ENCODE measurements at regions not wholly inside any gene's neighbourhood (a gene's known extent, or its start where the extent isn't known, plus 50 kb on each side); places are given as distances from the start of the nearest gene placed in this dataset.

- H3K27ac ChIP-seq (ENCODE audit: insufficient read depth, low read depth, low read length): peak overlapping the region; percentile 41
- no peak overlapping the region for H3K4me3 ChIP-seq (replicated peaks in 1 of 3; ENCODE audit: insufficient read depth in 1 of 3, low read depth in 1 of 3, low read length in 3 of 3)
- no TSS peak for BruUV-seq (replicated peaks)
- no peak overlapping the region for H3K9ac ChIP-seq (replicated peaks; ENCODE audit: extremely low read depth, insufficient read depth, low read length)
- H3K4me1 ChIP-seq (ENCODE audit: control insufficient read depth, extremely low read depth, insufficient read depth, low read length): peaks cover 33% of the 10 kb centered on the region
- H3K4me2 ChIP-seq (ENCODE audit: insufficient read depth, low read length): peak overlapping the region; percentile 62
- no peaks in the 10 kb centered on the region for H4K20me1 ChIP-seq (replicated peaks; ENCODE audit: control insufficient read depth, extremely low read depth, insufficient read depth, low read length)
- intact Hi-C loops (cut with micrococcal nuclease): loop anchor here (2.0 kb wide), 2 partner anchors 25 to 353 kb away; no protein-coding TSS in a partner anchor
- H3K36me3 ChIP-seq (ENCODE audit: control insufficient read depth in 2 of 2, extremely low read depth in 1 of 2, insufficient read depth in 2 of 2, low read length in 2 of 2): no peaks in the 10 kb centered on the region
- peak overlapping the region; percentile 15 for H2AFZ ChIP-seq (ENCODE audit: low read depth, low read length)
- ChIA-PET CTCF (interaction anchor here (1.1 to 1.4 kb wide), 2 partner anchors 26 to 133 kb away, joined by 3 to 4 read pairs; no protein-coding TSS in a partner anchor), POLR2A (no interaction called here)
- H3K9me3 ChIP-seq (replicated peaks; ENCODE audit: control insufficient read depth, insufficient read depth, low read length): no peaks in the 10 kb centered on the region
- H3K9me1 ChIP-seq (replicated peaks; ENCODE audit: control insufficient read depth, extremely low read depth, insufficient read depth, low read length): no peaks in the 10 kb centered on the region
- DNase-seq (ENCODE audit: low read depth, low spot score) (peak; percentile 65), FAIRE-seq (peak; percentile 40)
- H3K27me3 ChIP-seq (ENCODE audit: control insufficient read depth in 2 of 2, insufficient read depth in 2 of 2, low read length in 2 of 2): no peaks in the 10 kb centered on the region
- TF ChIP-seq CTCF (IDR thresholded peaks at IDR 0.05; ENCODE audit: extremely low read depth in 1 of 2, insufficient read depth in 1 of 2, low read depth in 1 of 2, low read length in 2 of 2) (no peak), GATA2 (IDR thresholded peaks at IDR 0.05; ENCODE audit: insufficient read depth, insufficient read length, low read depth, low read length) (no peak), MYC (IDR thresholded peaks at IDR 0.05; ENCODE audit: low read depth, low read length) (no peak), POLR2A (IDR thresholded peaks at IDR 0.05; ENCODE audit: low read depth, low read length) (no peak), MAX (IDR thresholded peaks at IDR 0.05; ENCODE audit: insufficient read depth, insufficient read length) (no peak), JUN (IDR thresholded peaks at IDR 0.05; ENCODE audit: borderline replicate concordance, insufficient read depth, insufficient read length, low read depth) (no peak), POLR2AphosphoS5 (IDR thresholded peaks at IDR 0.05; ENCODE audit: insufficient read depth, low read depth, low read length) (no peak), FOS (IDR thresholded peaks at IDR 0.05; ENCODE audit: borderline replicate concordance, insufficient read depth, low read length) (no peak), EZH2 (IDR thresholded peaks at IDR 0.05; ENCODE audit: borderline replicate concordance, low read depth, low read length, severe bottlenecking) (no peak)
- dilution Hi-C loops (cut with MboI; ENCODE audit: extremely low pct_ligation_motif_present, low sequenced_read_pairs): no loop called here
- H3K79me2 ChIP-seq (ENCODE audit: control insufficient read depth, insufficient read depth, low read length): no peaks in the 10 kb centered on the region
These were observed 108.5 kb downstream of the USP22 start for GRCh38 chr17:20934288-20934687.

All from endothelial cell of umbilical vein (primary cell).